LNCAP (cell line): ENCODE measurements at regions not wholly inside any gene's neighbourhood (a gene's known extent, or its start where the extent isn't known, plus 50 kb on each side); places are given as distances from the start of the nearest gene placed in this dataset.

ENCODE experiments used
- TF ChIP-seq, protein P1 (sequence below): fragments of 450-650 bp; IDR thresholded peaks from 2 replicates; pipeline ENCODE4 v1.5.1; 2017; ENCODE audit warnings: mild to moderate bottlenecking

DNA sequence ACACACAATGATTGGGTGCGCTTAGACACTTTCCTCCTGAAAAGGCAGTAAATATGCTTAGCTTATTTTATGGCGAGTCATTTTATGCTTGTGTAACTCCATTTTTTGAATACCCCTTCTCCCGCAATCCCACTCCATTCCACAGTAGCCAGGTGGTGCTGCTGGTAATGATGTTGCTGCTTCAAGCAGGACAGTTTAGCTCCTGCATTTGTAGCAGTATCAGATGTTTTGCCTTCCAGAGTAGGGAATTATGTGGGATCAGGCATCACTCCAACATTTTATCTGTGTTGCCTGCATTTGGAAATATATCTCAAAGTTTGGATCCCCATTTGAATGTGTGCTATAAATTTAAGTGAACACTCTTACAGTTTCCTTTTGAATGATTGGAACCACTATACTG, 302.1 kb upstream of the SGO1 start:
- TF ChIP-seq, protein P1, sequence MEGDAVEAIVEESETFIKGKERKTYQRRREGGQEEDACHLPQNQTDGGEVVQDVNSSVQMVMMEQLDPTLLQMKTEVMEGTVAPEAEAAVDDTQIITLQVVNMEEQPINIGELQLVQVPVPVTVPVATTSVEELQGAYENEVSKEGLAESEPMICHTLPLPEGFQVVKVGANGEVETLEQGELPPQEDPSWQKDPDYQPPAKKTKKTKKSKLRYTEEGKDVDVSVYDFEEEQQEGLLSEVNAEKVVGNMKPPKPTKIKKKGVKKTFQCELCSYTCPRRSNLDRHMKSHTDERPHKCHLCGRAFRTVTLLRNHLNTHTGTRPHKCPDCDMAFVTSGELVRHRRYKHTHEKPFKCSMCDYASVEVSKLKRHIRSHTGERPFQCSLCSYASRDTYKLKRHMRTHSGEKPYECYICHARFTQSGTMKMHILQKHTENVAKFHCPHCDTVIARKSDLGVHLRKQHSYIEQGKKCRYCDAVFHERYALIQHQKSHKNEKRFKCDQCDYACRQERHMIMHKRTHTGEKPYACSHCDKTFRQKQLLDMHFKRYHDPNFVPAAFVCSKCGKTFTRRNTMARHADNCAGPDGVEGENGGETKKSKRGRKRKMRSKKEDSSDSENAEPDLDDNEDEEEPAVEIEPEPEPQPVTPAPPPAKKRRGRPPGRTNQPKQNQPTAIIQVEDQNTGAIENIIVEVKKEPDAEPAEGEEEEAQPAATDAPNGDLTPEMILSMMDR = no peak

DNA sequence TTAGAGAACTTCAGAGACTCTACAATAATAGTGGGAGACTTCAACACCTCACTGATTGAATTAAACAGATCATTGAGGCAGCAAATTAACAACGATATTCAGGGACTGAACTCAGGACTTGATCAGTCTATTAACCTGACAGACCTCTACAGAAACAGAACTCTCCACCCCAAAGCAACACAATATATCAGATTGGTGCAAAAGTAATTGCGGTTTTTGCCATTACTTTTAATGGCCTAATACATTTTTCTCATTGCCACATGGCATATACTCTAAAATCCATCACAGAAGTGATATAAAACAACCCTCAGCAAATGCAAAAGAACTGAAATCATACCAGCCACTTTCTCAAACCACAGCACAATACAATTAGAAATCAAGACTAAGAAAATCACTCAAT, 298.1 kb upstream of the SGO1 start:
- TF ChIP-seq, protein P1 = no peak

DNA sequence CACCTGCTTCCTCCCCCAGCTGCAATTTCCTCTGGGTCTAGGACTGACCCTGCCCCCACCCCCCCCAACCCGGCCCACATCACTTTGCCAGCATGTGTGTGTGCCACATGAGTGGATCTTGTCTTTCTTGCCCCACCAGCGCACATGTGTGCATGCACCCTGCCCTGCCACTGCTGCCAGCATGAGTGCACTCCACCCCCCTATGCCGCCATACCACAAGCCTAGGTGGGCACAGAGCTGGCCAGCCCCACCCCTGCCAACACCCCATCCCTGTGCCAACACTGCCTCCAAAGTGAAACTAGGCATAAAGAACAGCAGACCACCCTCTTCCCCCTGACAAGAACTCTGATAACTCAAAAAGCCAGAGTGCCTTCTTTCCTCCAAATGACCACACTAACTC, 296.3 kb upstream of the SGO1 start:
- TF ChIP-seq, protein P1 = no peak

DNA sequence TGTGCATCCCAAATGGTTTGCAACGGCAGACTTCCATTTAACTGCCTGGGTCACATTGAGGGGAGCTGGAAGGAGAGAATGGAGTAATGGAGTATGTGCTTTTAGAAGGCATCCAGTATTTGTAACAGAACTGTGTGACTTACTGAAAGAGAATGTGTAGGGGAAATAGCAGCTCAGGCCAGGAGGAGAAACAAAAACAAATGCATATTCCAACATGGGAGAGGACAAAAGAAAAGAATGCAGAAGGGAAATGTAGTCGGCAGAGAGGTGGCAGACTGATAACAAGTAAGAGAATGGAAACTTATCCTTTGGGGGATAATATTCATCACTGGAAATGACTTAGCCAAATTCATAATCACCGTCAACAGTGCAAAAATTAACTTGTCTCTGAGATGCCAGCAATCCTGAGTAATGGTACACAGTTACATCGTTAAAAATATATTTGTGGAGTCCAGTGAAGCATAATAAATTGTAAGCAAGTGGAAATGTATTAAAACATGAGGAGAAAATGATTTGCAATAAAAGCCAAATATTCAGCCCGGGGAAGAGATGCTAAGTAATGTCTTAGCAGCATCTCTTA, 294.9 kb upstream of the SGO1 start:
- TF ChIP-seq, protein P1 = no peak

DNA sequence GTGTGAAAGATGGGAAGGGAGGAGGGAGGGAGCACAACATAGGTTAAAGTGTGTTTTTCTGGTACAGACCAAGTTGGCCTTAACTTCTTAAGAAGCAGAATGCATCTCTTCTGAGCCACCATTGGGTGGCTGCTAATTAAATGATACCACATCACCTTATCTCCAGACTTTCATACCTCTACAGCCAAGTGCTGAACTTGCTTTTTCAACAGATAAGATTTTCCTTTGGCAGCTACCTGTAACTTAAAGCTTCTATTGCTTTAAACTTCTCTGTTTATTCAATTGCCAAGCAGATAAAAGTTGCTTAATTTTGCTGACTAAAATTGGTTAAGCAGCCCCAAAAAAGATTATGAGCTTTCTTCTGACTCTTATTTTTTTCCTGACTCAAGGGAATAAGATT, 292.4 kb upstream of the SGO1 start:
- TF ChIP-seq, protein P1 = no peak

DNA sequence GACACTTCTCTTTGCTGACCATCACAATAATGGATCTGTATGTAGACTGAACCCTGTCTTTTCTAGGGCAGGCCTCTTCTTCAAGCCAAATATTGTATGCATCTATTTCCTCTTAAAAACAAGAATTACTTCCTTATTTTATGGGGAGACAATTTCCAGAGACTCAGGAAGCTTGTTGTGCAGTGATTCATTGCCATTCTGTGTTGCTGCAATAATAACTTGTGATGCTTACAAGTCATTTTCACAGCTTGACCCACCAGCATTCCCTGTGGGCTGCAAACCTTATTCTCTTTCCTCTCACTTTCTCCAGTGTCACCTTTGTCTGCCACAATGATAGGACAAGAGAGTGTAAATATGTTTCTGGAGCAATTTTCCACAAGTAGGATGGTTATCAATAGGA, 276.7 kb upstream of the SGO1 start:
- TF ChIP-seq, protein P1 = no peak

DNA sequence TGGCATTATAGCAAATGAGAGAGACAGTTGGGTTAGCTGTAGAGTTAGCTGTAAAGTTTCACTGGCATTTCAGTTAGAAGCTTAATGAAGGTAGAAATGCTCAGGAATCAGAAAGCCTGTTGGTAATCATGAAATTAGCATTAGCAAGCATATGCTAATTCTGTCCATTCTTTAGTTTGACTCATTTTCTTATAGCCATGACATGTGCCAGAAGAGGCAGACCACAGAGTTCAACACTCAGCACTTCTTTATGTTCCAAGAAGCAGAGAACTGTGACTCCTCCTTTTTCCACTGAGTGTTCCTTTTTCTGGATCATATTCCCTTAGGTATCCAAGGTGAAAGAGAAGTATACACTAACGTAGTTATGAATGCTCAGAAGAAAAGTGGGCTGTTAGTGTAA, 276.2 kb upstream of the SGO1 start:
- TF ChIP-seq, protein P1 = no peak
